ENCODE measurements at regions not wholly inside any gene's neighbourhood (a gene's known extent, or its start where the extent isn't known, plus 50 kb on each side); places are given as distances from the start of the nearest gene placed in this dataset.
"Not testable (repeated sequence)": the region's sequence is repeated elsewhere in the genome, so short reads cannot be mapped to it uniquely, and the experiment has no call there.

GRCh38 chr4:138591808-138592207 lies 349.7 kb upstream of the SLC7A11 start:
- DNase-seq (ENCODE audit: low read depth in 4 of 4, low spot score in 3 of 4): no peak

GRCh38 chr4:138588501-138588900 lies 346.4 kb upstream of the SLC7A11 start:
- no peak for DNase-seq (ENCODE audit: low read depth in 4 of 4, low spot score in 3 of 4)

- DNase-seq (ENCODE audit: low read depth in 4 of 4, low spot score in 3 of 4): no peak
These were observed 337.0 kb upstream of the SLC7A11 start for GRCh38 chr4:138579146-138579545.

GRCh38 chr4:138577826-138578225 lies 335.7 kb upstream of the SLC7A11 start:
- not testable (repeated sequence) for DNase-seq (ENCODE audit: low read depth in 4 of 4, low spot score in 3 of 4)

GRCh38 chr4:138577145-138577544 lies 335.0 kb upstream of the SLC7A11 start:
- no peak for DNase-seq (ENCODE audit: low read depth in 4 of 4, low spot score in 3 of 4)

- no peak for DNase-seq (ENCODE audit: low read depth in 4 of 4, low spot score in 3 of 4)
These were observed 334.5 kb upstream of the SLC7A11 start for GRCh38 chr4:138576684-138577083.

- no peak for DNase-seq (ENCODE audit: low read depth in 4 of 4, low spot score in 3 of 4)
These were observed 331.1 kb upstream of the SLC7A11 start for GRCh38 chr4:138573246-138573645.

- no peak for DNase-seq (ENCODE audit: low read depth in 4 of 4, low spot score in 3 of 4)
These were observed 329.9 kb upstream of the SLC7A11 start for GRCh38 chr4:138572007-138572406.

- DNase-seq (ENCODE audit: low read depth in 4 of 4, low spot score in 3 of 4): no peak
These were observed 325.5 kb upstream of the SLC7A11 start for GRCh38 chr4:138567696-138568095.

GRCh38 chr4:138565576-138565975 lies 323.4 kb upstream of the SLC7A11 start:
- no peak for DNase-seq (ENCODE audit: low read depth in 4 of 4, low spot score in 3 of 4)

- no peak for DNase-seq (ENCODE audit: low read depth in 4 of 4, low spot score in 3 of 4)
These were observed 320.4 kb upstream of the SLC7A11 start for GRCh38 chr4:138562544-138562991.

- no peak for DNase-seq (ENCODE audit: low read depth in 4 of 4, low spot score in 3 of 4)
These were observed 319.8 kb upstream of the SLC7A11 start for GRCh38 chr4:138561906-138562305.

- no peak for DNase-seq (ENCODE audit: low read depth in 4 of 4, low spot score in 3 of 4)
These were observed 319.2 kb upstream of the SLC7A11 start for GRCh38 chr4:138561276-138561880.

- no peak for DNase-seq (ENCODE audit: low read depth in 4 of 4, low spot score in 3 of 4)
These were observed 318.3 kb upstream of the SLC7A11 start for GRCh38 chr4:138560448-138560847.

- no peak for DNase-seq (ENCODE audit: low read depth in 4 of 4, low spot score in 3 of 4)
These were observed 316.7 kb upstream of the SLC7A11 start for GRCh38 chr4:138558886-138559285.

GRCh38 chr4:138555584-138555983 lies 313.4 kb upstream of the SLC7A11 start:
- DNase-seq (ENCODE audit: low read depth in 4 of 4, low spot score in 3 of 4): no peak

- DNase-seq (ENCODE audit: low read depth in 4 of 4, low spot score in 3 of 4): no peak
These were observed 313.0 kb upstream of the SLC7A11 start for GRCh38 chr4:138555108-138555507.

- no peak for DNase-seq (ENCODE audit: low read depth in 4 of 4, low spot score in 3 of 4)
These were observed 311.1 kb upstream of the SLC7A11 start for GRCh38 chr4:138553001-138553845.

GRCh38 chr4:138542191-138542776 lies 300.1 kb upstream of the SLC7A11 start:
- no peak for DNase-seq (ENCODE audit: low read depth in 4 of 4, low spot score in 3 of 4)

- no peak for DNase-seq (ENCODE audit: low read depth in 4 of 4, low spot score in 3 of 4)
These were observed 298.1 kb upstream of the SLC7A11 start for GRCh38 chr4:138540056-138540800.

GRCh38 chr4:138538743-138539142 lies 296.6 kb upstream of the SLC7A11 start:
- DNase-seq (ENCODE audit: low read depth in 4 of 4, low spot score in 3 of 4): no peak
